ENCODE measurements at regions not wholly inside any gene's neighbourhood (a gene's known extent, or its start where the extent isn't known, plus 50 kb on each side); places are given as distances from the start of the nearest gene placed in this dataset.

GRCh38 chr17:68775969-68776368, 174.8 kb upstream of the FAM20A start:
- DNase-seq, result no peak
- H3K27me3 ChIP-seq, result no peaks in the 10 kb centered on the region
- peaks cover 0 to 9% (median 0%) of the 10 kb centered on the region in 4 donors for H3K4me1 ChIP-seq
- WGBS, 2 donors, result 91 to 94% methylated on average over 2 of the region's 2 CpGs
- intact Hi-C loops (cut with DNase I), result no loop called here
- no peaks in the 10 kb centered on the region for H3K9me3 ChIP-seq
- no peak overlapping the region for H3K4me3 ChIP-seq
- TF ChIP-seq POLR2A (IDR thresholded peaks at IDR 0.05), result no peak
- TF ChIP-seq POLR2AphosphoS5 (IDR thresholded peaks at IDR 0.05), result no peak
- no peak for TF ChIP-seq CTCF (IDR thresholded peaks at IDR 0.05)
- TF ChIP-seq EP300 (IDR thresholded peaks at IDR 0.05), result no peak
- H3K27ac ChIP-seq, result peak overlapping the region in 3 of 4 donors; percentile 45 to 52 (median 51)
- no peaks in the 10 kb centered on the region for H3K36me3 ChIP-seq

DNA sequence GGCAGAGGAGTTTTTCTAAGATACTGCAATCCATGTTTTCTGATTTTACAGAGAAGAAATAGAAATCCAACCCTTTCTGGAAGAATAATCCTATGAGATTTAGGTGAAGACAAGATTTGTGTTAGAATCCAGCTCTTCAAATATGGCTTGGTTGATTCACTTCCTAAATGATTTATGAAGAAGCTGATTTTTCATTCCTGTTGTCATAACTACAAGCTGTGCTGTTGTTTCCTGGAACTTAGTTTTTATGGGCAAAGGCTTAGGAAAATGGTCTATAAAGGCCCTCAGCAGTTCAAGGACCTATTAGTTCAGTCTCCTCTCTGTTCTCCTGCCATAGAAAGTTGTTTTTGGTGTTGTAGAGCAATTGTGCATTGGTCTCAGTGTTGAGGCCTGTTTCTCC, 174.2 kb upstream of the FAM20A start:
- H3K9me3 ChIP-seq, result no peaks in the 10 kb centered on the region
- peaks cover 0 to 9% (median 0%) of the 10 kb centered on the region in 4 donors for H3K4me1 ChIP-seq
- H3K27ac ChIP-seq, result peak overlapping the region in 2 of 4 donors; percentile 10 to 51
- TF ChIP-seq CTCF (IDR thresholded peaks at IDR 0.05) (no peak), POLR2A (IDR thresholded peaks at IDR 0.05) (no peak), EP300 (IDR thresholded peaks at IDR 0.05) (no peak), POLR2AphosphoS5 (IDR thresholded peaks at IDR 0.05) (no peak)
- no peak overlapping the region for H3K4me3 ChIP-seq
- H3K27me3 ChIP-seq, result no peaks in the 10 kb centered on the region
- H3K36me3 ChIP-seq, result no peaks in the 10 kb centered on the region
- intact Hi-C loops (cut with DNase I), result no loop called here
- DNase-seq, result no peak

- H3K4me3 ChIP-seq, result peak overlapping the region in 1 of 4 donors; percentile 15
- H3K27ac ChIP-seq, result peak overlapping the region in 3 of 4 donors; percentile 3 to 47 (median 5)
- no peaks in the 10 kb centered on the region for H3K36me3 ChIP-seq
- H3K4me1 ChIP-seq, result peaks cover 0 to 9% (median 0%) of the 10 kb centered on the region in 4 donors
- WGBS, 2 donors, result 37 to 44% methylated on average over 8 of the region's 8 CpGs
- H3K27me3 ChIP-seq, result no peaks in the 10 kb centered on the region
- no peak for DNase-seq
- TF ChIP-seq EP300 (IDR thresholded peaks at IDR 0.05) (no peak), CTCF (IDR thresholded peaks at IDR 0.05) (peak in 2 of 4 experiments; percentile 26 to 46)
- intact Hi-C loops (cut with DNase I), result loop anchor here (2.0 kb wide), 1 partner anchor 463 kb away; no protein-coding TSS in a partner anchor
- H3K9me3 ChIP-seq, result no peaks in the 10 kb centered on the region
These were observed 170.8 kb upstream of the FAM20A start for GRCh38 chr17:68771867-68772515.

DNA sequence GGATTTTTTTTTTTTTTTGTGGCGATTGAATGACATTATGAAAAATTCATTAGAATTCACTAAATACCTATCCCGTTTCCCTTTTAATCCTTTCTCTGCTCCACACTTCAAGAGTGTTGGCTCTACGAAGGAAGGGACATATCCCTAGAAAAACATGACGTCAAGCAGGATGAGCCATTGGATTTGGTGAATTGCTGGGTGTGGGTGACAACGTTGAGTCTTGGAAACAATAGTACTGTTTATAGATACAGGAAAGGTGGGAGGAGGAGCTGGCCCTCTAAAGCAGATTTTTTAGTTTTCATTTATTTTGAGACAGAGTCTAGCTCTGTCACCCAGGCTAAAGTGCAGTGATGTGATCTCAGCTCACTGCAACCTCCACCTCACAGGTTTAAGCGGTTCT, 167.6 kb upstream of the FAM20A start:
- intact Hi-C loops (cut with DNase I), result loop anchor here (5.0 kb wide), 1 partner anchor 483 kb away; no protein-coding TSS in a partner anchor
- Histone ChIP-seq H3K4me1 (no peaks in the 10 kb centered on the region), H3K27me3 (no peaks in the 10 kb centered on the region), H3K9me3 (no peaks in the 10 kb centered on the region), H3K36me3 (no peaks in the 10 kb centered on the region), H3K27ac (no peak overlapping the region), H3K4me3 (no peak overlapping the region)
- TF ChIP-seq EP300 (IDR thresholded peaks at IDR 0.05) (no peak), CTCF (IDR thresholded peaks at IDR 0.05) (no peak), POLR2A (IDR thresholded peaks at IDR 0.05) (no peak), POLR2AphosphoS5 (IDR thresholded peaks at IDR 0.05) (no peak)
- 67 to 84% methylated on average over 6 of the region's 6 CpGs for WGBS, 2 donors
- no peak for DNase-seq

DNA sequence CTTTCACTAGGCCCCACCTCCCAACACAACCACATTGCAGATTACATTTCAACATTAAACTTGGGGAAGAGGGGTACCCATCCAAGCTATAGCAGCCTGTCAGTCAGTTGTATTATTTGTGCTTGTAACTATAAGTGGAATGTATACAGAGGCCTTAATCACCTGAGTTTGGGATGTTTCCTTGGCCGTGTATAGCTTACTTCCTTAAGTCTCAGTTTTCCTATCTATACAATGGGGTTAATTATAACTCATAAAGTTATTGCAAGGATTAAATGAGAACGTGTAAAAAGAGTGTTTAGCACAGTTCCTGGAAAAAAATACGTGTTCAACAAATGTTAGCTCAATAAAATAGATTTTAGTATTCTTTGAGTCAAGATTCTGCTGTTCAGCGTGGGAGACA, 165.5 kb upstream of the FAM20A start:
- Histone ChIP-seq H3K27me3 (no peaks in the 10 kb centered on the region), H3K27ac (no peak overlapping the region), H3K36me3 (no peaks in the 10 kb centered on the region), H3K4me3 (no peak overlapping the region), H3K4me1 (no peaks in the 10 kb centered on the region), H3K9me3 (no peaks in the 10 kb centered on the region)
- DNase-seq, result no peak
- WGBS, 2 donors, result 56 to 80% methylated on average over 4 of the region's 4 CpGs
- intact Hi-C loops (cut with DNase I), result loop anchor here (5.0 kb wide), 1 partner anchor 486 kb away; no protein-coding TSS in a partner anchor
- no peak for TF ChIP-seq CTCF (IDR thresholded peaks at IDR 0.05)
- TF ChIP-seq POLR2A (IDR thresholded peaks at IDR 0.05), result no peak
- TF ChIP-seq POLR2AphosphoS5 (IDR thresholded peaks at IDR 0.05), result no peak
- TF ChIP-seq EP300 (IDR thresholded peaks at IDR 0.05), result no peak

All from sigmoid colon (tissue), 6 donors.